ENCODE measurements at regions not wholly inside any gene's neighbourhood (a gene's known extent, or its start where the extent isn't known, plus 50 kb on each side); places are given as distances from the start of the nearest gene placed in this dataset.

GRCh38 chr1:5287178-5288150 lies 633.1 kb downstream of the AJAP1 start:
- Mint-ChIP-seq H3K27ac (no peak overlapping the region), H3K4me3 (no peak overlapping the region), H3K9me3 (peaks cover 43% of the 10 kb centered on the region), H3K4me1 (no peaks in the 10 kb centered on the region), H3K27me3 (ENCODE audit: low read depth) (peaks cover 13% of the 10 kb centered on the region), H3K36me3 (peaks cover 40% of the 10 kb centered on the region)
- POLR2A ChIA-PET = no interaction called here
- ATAC-seq = no peak
- TF ChIP-seq ZNF396 (CRISPR knock-in tag; IDR thresholded peaks at IDR 0.05; ENCODE audit: borderline replicate concordance) = no peak
- no peak for TF ChIP-seq KAT7 (CRISPR knock-in tag; IDR thresholded peaks at IDR 0.05; ENCODE audit: borderline replicate concordance)
- no peak for TF ChIP-seq RORB (CRISPR knock-in tag; IDR thresholded peaks at IDR 0.05)
- TF ChIP-seq FOXK1 (CRISPR knock-in tag; IDR thresholded peaks at IDR 0.05) = no peak
- TF ChIP-seq ZNF232 (CRISPR knock-in tag; IDR thresholded peaks at IDR 0.05) = no peak
- no peak for TF ChIP-seq ZNF416 (CRISPR knock-in tag; IDR thresholded peaks at IDR 0.05)
- no peak for TF ChIP-seq ZNF425 (CRISPR knock-in tag; conservative IDR thresholded peaks at IDR 0.05)
- no peak for TF ChIP-seq IRF1 (CRISPR knock-in tag; IDR thresholded peaks at IDR 0.05)
- no peak for TF ChIP-seq ELF4 (CRISPR knock-in tag; IDR thresholded peaks at IDR 0.05; ENCODE audit: low read depth)
- TF ChIP-seq JUN (CRISPR knock-in tag; IDR thresholded peaks at IDR 0.05) = no peak
- TF ChIP-seq ZNF317 (CRISPR knock-in tag; IDR thresholded peaks at IDR 0.05; ENCODE audit: borderline replicate concordance, low read depth) = no peak
- CTCF ChIA-PET = interaction anchor here (1.4 kb wide), 1 partner anchor 161 kb away, joined by 3 read pairs; no protein-coding TSS in a partner anchor
- DNase-seq (ENCODE audit: low spot score) = no peak

- POLR2A ChIA-PET = no interaction called here
- Mint-ChIP-seq H3K4me1 (no peaks in the 10 kb centered on the region), H3K27me3 (ENCODE audit: low read depth) (peaks cover 13% of the 10 kb centered on the region), H3K27ac (no peak overlapping the region), H3K9me3 (peaks cover 53% of the 10 kb centered on the region), H3K36me3 (peaks cover 48% of the 10 kb centered on the region), H3K4me3 (no peak overlapping the region)
- ATAC-seq = no peak
- CTCF ChIA-PET = interaction anchor here (1.4 kb wide), 1 partner anchor 162 kb away, joined by 3 read pairs; no protein-coding TSS in a partner anchor
- no peak for DNase-seq (ENCODE audit: low spot score)
- TF ChIP-seq NFYB (CRISPR knock-in tag; conservative IDR thresholded peaks at IDR 0.05; ENCODE audit: low read depth) = no peak
- TF ChIP-seq PRDM15 (CRISPR knock-in tag; IDR thresholded peaks at IDR 0.05) = no peak
- TF ChIP-seq GTF2I (CRISPR knock-in tag; conservative IDR thresholded peaks at IDR 0.05) = no peak
- TF ChIP-seq ZNF425 (CRISPR knock-in tag; conservative IDR thresholded peaks at IDR 0.05) = no peak
- TF ChIP-seq TP53 (CRISPR knock-in tag; IDR thresholded peaks at IDR 0.05) = no peak
- no peak for TF ChIP-seq NR3C1 (CRISPR knock-in tag; conservative IDR thresholded peaks at IDR 0.05; ENCODE audit: low read depth)
- TF ChIP-seq EMX1 (CRISPR knock-in tag; IDR thresholded peaks at IDR 0.05) = no peak
- TF ChIP-seq AFF4 (CRISPR knock-in tag; IDR thresholded peaks at IDR 0.05; ENCODE audit: borderline replicate concordance) = no peak
- no peak for TF ChIP-seq RELA (CRISPR knock-in tag; IDR thresholded peaks at IDR 0.05; ENCODE audit: borderline replicate concordance)
- TF ChIP-seq CTCF (IDR thresholded peaks at IDR 0.05) = no peak
Observed at GRCh38 chr1:5286244-5286643, 631.8 kb downstream of the AJAP1 start.

Data from WTC11 (cell line).